ENCODE measurements at regions not wholly inside any gene's neighbourhood (a gene's known extent, or its start where the extent isn't known, plus 50 kb on each side); places are given as distances from the start of the nearest gene placed in this dataset.

DNA sequence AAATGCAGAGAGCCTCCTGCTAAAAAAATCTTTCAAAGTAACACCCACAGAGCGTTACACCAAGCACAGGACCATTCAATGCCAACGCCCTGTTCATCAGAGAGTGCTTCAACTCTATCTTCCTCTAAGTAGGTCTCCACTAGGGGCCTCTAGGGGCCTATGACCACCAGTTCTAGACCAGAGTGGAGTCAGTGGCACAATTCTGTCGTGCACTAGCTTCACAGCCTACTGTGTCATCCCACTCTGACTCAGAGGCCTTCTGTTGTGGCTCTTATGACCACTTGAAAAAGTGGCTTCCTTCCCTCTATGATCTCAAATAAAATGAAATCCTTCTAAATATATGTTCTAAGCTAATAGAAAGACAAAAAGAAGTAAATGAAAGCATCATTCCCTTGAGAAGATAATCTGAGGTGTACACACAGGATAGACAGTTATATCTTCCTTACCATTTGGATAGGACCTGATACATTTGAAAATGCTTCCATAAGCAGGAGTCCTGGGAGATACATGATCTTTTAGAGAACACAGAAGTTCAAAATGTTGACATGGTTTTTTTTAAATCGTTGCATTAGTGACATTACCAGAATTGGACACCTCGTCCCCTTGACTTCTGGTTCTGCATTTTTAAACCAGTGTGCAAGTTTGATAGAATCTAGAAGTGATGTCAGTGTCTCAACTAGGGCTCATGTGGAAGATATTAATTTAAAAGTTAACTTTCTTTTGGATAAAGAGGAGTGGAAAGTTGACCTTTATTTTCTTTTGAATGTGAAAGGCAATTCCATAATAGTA, 151.9 kb downstream of the SH3BGRL2 start:
- no peak overlapping the region for H3K9ac ChIP-seq (ENCODE audit: low read depth, low read length)
- H4K8ac ChIP-seq (ENCODE audit: low read depth in 2 of 2, low read length in 2 of 2) = no peak overlapping the region
- H3K4ac ChIP-seq (ENCODE audit: low read depth, low read length) = no peak overlapping the region
- no peak overlapping the region for H3K14ac ChIP-seq (replicated peaks; ENCODE audit: low read depth, low read length)
- no peak overlapping the region for H3K4me3 ChIP-seq (ENCODE audit: insufficient read depth, low read depth, low read length)
- H3K9me3 ChIP-seq (ENCODE audit: control insufficient read depth, insufficient read depth, low read length) = no peaks in the 10 kb centered on the region
- H3K23ac ChIP-seq (ENCODE audit: low read depth, low read length) = no peak overlapping the region
- intact Hi-C loops (cut with micrococcal nuclease) (no loop called here), dilution Hi-C loops (cut with HindIII; ENCODE audit: low sequenced_read_pairs, unreplicated experiment) (no loop called here), in situ Hi-C loops (cut with MboI; ENCODE audit: low sequenced_read_pairs) (no loop called here)
- H3K4me2 ChIP-seq (ENCODE audit: low read depth, low read length) = no peak overlapping the region
- H2BK5ac ChIP-seq (ENCODE audit: low read depth, low read length, poor library complexity, severe bottlenecking) = no peak overlapping the region
- no peak overlapping the region for H2BK20ac ChIP-seq (ENCODE audit: low read depth, low read length)
- no peak overlapping the region for H3K27ac ChIP-seq (ENCODE audit: insufficient read depth, low read length)
- no peaks in the 10 kb centered on the region for H3K79me1 ChIP-seq (ENCODE audit: low read depth in 1 of 2, low read length in 2 of 2)
- H2BK15ac ChIP-seq (ENCODE audit: low read depth, low read length) = no peak overlapping the region
- WGBS, 2 experiments (ENCODE audit: extremely low coverage in 2 of 2, insufficient read length in 1 of 2) = 40% methylated on average over 1 of the region's 5 CpGs; no CpG with 5 or more reads in 1 of the 2 experiments
- H2AFZ ChIP-seq (replicated peaks; ENCODE audit: low read length, poor library complexity) = no peak overlapping the region
- no peaks in the 10 kb centered on the region for H3K9me1 ChIP-seq (ENCODE audit: insufficient read depth, low read length)
- H2AK5ac ChIP-seq (ENCODE audit: low read depth, low read length) = no peak overlapping the region
- no peaks in the 10 kb centered on the region for H4K20me1 ChIP-seq (ENCODE audit: insufficient read depth, low read length)
- no peak overlapping the region for H3K18ac ChIP-seq (ENCODE audit: low read depth, low read length)
- no peak overlapping the region for H2AK9ac ChIP-seq (replicated peaks; ENCODE audit: low read depth, low read length, poor library complexity)
- H4K5ac ChIP-seq (ENCODE audit: low read depth, low read length) = no peak overlapping the region
- ATAC-seq (ENCODE audit: low read depth) (no peak), DNase-seq (no peak)
- no peak overlapping the region for H3K56ac ChIP-seq (ENCODE audit: extremely low read depth, insufficient read depth, low read length)
- H3K4me1 ChIP-seq (ENCODE audit: control insufficient read depth, insufficient read depth, low read length) = no peaks in the 10 kb centered on the region
- H3K27me3 ChIP-seq (ENCODE audit: control insufficient read depth, insufficient read depth, low read length) = no peaks in the 10 kb centered on the region; the same call in 1 of the 2 replicates
- CTCF ChIA-PET = no interaction called here
- H3K36me3 ChIP-seq (ENCODE audit: control insufficient read depth, insufficient read depth, low read length) = no peaks in the 10 kb centered on the region
- BruUV-seq (replicated peaks) = no TSS peak
- TF ChIP-seq RAD21 (IDR thresholded peaks at IDR 0.05; ENCODE audit: low read length) (no peak), CHD1 (IDR thresholded peaks at IDR 0.05; ENCODE audit: low read depth, low read length) (no peak), SMC3 (IDR thresholded peaks at IDR 0.05; ENCODE audit: low read depth, low read length) (no peak), NFE2L2 (IDR thresholded peaks at IDR 0.05; ENCODE audit: low read depth, low read length) (no peak), CEBPB (IDR thresholded peaks at IDR 0.05; ENCODE audit: low read depth, low read length) (no peak), BHLHE40 (IDR thresholded peaks at IDR 0.05; ENCODE audit: low read depth, low read length) (no peak)
- TF ChIP-seq, protein P1, sequence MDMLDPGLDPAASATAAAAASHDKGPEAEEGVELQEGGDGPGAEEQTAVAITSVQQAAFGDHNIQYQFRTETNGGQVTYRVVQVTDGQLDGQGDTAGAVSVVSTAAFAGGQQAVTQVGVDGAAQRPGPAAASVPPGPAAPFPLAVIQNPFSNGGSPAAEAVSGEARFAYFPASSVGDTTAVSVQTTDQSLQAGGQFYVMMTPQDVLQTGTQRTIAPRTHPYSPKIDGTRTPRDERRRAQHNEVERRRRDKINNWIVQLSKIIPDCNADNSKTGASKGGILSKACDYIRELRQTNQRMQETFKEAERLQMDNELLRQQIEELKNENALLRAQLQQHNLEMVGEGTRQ (IDR thresholded peaks at IDR 0.05; ENCODE audit: low read depth, low read length) = no peak
- TF ChIP-seq, protein P2, sequence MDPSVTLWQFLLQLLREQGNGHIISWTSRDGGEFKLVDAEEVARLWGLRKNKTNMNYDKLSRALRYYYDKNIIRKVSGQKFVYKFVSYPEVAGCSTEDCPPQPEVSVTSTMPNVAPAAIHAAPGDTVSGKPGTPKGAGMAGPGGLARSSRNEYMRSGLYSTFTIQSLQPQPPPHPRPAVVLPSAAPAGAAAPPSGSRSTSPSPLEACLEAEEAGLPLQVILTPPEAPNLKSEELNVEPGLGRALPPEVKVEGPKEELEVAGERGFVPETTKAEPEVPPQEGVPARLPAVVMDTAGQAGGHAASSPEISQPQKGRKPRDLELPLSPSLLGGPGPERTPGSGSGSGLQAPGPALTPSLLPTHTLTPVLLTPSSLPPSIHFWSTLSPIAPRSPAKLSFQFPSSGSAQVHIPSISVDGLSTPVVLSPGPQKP (IDR thresholded peaks at IDR 0.05; ENCODE audit: borderline replicate concordance, low read depth, low read length) = no peak
- TF ChIP-seq, protein P3, sequence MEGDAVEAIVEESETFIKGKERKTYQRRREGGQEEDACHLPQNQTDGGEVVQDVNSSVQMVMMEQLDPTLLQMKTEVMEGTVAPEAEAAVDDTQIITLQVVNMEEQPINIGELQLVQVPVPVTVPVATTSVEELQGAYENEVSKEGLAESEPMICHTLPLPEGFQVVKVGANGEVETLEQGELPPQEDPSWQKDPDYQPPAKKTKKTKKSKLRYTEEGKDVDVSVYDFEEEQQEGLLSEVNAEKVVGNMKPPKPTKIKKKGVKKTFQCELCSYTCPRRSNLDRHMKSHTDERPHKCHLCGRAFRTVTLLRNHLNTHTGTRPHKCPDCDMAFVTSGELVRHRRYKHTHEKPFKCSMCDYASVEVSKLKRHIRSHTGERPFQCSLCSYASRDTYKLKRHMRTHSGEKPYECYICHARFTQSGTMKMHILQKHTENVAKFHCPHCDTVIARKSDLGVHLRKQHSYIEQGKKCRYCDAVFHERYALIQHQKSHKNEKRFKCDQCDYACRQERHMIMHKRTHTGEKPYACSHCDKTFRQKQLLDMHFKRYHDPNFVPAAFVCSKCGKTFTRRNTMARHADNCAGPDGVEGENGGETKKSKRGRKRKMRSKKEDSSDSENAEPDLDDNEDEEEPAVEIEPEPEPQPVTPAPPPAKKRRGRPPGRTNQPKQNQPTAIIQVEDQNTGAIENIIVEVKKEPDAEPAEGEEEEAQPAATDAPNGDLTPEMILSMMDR (conservative IDR thresholded peaks at IDR 0.05; ENCODE audit: low read depth, low read length) = no peak
- POLR2A ChIA-PET (ENCODE audit: unreplicated experiment) = no interaction called here
- no peak overlapping the region for H2BK120ac ChIP-seq (ENCODE audit: low read depth, low read length)
- no peak overlapping the region for H4K91ac ChIP-seq (ENCODE audit: insufficient read depth, low read depth, low read length)
